ENCODE measurements at regions not wholly inside any gene's neighbourhood (a gene's known extent, or its start where the extent isn't known, plus 50 kb on each side); places are given as distances from the start of the nearest gene placed in this dataset.
"Not testable (repeated sequence)": the region's sequence is repeated elsewhere in the genome, so short reads cannot be mapped to it uniquely, and the experiment has no call there.

DNA sequence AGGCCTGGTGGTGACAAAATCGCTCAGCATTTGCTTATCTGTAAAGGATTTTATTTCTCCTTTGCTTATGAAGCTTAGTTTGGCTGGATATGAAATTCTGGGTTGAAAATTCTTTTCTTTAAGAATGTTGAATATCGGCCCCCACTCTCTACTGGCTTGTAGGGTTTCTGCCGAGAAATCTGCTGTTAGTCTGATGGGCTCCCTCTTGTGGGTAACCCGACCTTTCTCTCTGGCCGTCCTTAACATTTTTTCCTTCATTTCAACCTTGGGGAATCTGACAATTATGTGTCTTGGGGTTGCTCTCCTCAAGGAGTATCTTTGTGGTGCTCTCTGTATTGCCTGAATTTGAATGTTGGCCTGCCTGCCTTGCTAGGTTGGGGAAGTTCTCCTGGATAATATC lies 65.3 kb upstream of the TP53I11 start:
- not testable (repeated sequence) for TF ChIP-seq POLR2A, POLR2AphosphoS5 (IDR thresholded peaks at IDR 0.05; ENCODE audit: low read depth, low read length)
